Right lobe of liver (tissue), 4 donors: ENCODE measurements at regions not wholly inside any gene's neighbourhood (a gene's known extent, or its start where the extent isn't known, plus 50 kb on each side); places are given as distances from the start of the nearest gene placed in this dataset.

ENCODE experiments used
- CTCF ChIP-seq, 4 donors: fragments of 200-600 bp in 3 of 4; fragments of 450-650 bp in 1 of 4; IDR thresholded peaks; one replicate each; pipeline versions ENCODE4 v1.5.1 to v1.8.0; 2016 to 2022; ENCODE audit warnings: antibody characterized with exemption in 4 of 4, mild to moderate bottlenecking in 2 of 4
- POLR2A ChIP-seq: fragments of 450-650 bp; IDR thresholded peaks from one replicate; pipeline ENCODE4 v1.6.1; 2017; ENCODE audit warnings: antibody characterized with exemption, mild to moderate bottlenecking
- donor health status: DM: no; HTN: no; CAD: no.
- donor health status: DM: no; HTN: no; CAD: no.
- donor health status: DM: no; HTN: yes; CAD: no.

GRCh38 chr5:58012102-58012501 lies 447.8 kb downstream of the PLK2 start:
- TF ChIP-seq CTCF (IDR thresholded peaks at IDR 0.05) (no peak), POLR2A (no peak)
